ENCODE measurements at regions not wholly inside any gene's neighbourhood (a gene's known extent, or its start where the extent isn't known, plus 50 kb on each side); places are given as distances from the start of the nearest gene placed in this dataset.

GRCh38 chr17:73841431-73842060 lies 197.3 kb upstream of the SDK2 start:
- TF ChIP-seq CTCF (IDR thresholded peaks at IDR 0.05) (peak in 1 of 5 experiments; percentile 31), POLR2A (IDR thresholded peaks at IDR 0.05) (no peak)

Measured in tibial nerve (tissue), 3 donors.